GM19035 (cell line): ENCODE measurements at regions not wholly inside any gene's neighbourhood (a gene's known extent, or its start where the extent isn't known, plus 50 kb on each side); places are given as distances from the start of the nearest gene placed in this dataset.
"Not testable (repeated sequence)": the region's sequence is repeated elsewhere in the genome, so short reads cannot be mapped to it uniquely, and the experiment has no call there.

ENCODE experiments used
- ATAC-seq: cut with Tn5 transposase; IDR thresholded peaks from one replicate; pipeline ENCODE4 v1.9.1; 2021; ENCODE audit not compliant: unreplicated experiment

DNA sequence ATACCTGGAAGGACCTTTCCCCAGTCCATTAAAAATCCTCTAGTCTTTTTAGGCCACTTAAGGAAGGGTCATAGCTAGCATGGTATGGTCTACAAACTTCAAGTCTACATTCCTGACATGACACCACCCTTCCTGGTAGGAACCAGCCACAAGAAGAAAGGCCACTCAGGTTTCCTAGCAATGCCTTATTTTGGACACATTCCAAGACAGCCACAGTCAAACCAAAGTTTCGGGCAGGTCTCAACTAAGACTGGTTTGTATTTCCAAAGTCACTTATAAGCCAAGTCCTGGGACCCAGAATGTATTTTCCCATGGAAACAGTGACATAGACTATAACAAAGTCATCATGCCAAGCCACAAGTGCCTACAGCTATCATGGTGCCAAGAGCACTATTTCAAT is 50.6 kb upstream of the SLC44A3 start:
- no peak for ATAC-seq

DNA sequence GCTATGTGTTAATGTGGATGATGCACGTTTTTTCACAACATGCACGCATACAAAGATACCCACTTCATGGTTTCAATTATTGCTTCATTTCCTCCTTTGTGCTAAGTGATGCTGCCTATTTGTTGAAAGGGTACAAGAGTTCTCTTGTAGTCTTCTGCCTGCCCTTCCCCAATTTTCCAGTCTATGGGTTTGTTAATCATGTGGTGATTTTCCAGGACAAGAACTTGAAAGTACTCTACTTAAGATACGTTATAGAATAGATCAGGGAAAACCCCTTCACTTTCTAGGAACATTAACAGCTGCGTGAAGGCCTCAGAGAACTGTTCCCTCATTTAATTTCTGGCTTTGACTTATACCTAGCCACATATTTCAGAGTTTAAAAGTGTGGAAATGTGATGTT is 52.1 kb upstream of the SLC44A3 start:
- ATAC-seq: no peak

DNA sequence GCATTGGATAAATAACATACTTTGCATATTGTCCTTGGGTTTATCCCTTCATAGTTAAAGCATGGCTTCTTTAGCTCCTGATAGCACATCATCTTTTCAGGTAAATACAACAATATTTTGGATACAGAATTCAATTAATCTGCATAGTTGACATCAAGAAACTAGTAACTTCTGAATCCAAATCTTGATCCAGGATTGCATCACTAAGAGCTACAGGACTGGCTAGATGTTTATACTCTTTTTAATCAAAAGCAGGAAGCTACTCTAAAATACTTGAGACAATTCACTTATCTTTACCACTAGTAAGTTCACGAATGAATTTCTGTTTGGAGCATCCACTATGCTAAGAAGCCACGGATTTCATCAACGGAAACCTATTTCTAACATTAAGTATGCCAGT is 54.2 kb upstream of the SLC44A3 start:
- ATAC-seq: no peak

DNA sequence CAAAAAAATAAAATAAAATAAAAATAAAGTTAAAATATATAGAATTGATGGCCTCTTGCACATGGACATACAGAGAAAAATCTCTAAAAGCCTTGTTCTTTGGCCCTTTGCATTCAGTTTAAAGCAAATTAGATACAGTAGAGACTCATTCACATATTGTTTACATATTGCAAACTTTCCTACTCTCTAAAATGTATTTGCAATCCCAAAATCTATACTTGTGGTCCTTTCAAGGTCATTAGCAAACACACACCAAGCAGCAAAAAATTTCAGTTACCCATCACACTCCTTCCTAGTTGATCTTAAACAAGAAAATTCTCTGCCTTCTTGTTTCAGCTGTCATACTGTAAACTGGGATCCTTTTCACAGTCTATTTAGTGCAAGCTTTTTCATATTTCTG is 61.0 kb upstream of the SLC44A3 start:
- ATAC-seq: no peak

DNA sequence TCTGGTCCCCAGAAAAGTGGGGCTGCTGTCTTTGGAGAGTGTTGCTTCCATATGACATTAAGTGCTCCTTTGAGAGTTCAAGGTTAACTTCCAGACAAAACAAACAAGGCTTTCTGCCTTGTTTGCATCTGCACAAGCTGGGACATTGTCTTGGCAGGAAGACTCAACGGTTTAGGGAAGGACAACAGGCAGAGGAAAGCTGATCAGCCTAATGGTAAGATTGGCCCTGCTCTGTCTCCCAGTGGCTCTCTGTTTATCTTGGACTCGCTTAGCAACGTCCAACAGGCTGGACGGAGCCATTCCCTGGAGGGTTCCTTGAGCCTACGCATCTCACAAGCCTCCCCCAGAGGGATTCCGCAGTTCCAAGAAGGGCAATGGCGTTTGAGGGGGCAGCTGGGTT is 62.2 kb upstream of the SLC44A3 start:
- ATAC-seq: no peak

DNA sequence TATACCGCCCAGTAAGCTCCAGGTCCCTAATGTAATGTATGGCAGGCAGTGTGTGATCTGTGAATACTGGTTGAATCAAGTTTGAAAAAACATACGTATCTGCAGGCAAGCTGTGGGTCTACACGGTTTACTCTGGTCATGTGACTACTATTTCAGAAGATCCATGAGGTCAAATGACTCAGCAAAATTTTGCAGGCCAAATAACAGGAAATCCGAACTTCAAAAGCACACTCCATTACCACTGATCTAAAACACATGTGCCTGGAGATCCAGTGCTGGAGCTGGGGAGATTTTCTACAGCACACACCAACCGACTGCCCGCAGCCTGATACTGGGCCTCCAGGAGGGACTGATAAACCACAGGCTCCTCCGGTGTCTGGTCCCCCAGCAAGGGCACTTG is 64.5 kb upstream of the SLC44A3 start:
- no peak for ATAC-seq

DNA sequence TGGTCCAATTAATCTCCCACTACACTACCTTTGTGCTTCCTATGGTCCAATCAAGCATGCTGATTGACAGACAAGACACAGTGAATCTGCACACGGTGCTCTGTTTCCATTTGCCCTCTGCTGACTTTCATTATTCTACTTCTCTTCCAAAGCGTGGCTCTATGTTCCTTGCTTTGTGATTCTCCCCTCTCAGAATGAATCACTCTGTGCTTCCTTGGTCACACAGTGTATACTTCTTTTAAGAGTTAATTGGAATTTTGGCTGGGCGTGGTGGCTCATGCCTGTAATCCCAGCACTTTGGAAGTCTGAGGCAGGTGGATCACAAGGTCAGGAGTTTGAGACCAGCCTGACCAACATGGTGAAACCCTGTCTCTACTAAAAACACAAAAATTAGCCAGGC is 65.1 kb upstream of the SLC44A3 start:
- ATAC-seq: not testable (repeated sequence)

DNA sequence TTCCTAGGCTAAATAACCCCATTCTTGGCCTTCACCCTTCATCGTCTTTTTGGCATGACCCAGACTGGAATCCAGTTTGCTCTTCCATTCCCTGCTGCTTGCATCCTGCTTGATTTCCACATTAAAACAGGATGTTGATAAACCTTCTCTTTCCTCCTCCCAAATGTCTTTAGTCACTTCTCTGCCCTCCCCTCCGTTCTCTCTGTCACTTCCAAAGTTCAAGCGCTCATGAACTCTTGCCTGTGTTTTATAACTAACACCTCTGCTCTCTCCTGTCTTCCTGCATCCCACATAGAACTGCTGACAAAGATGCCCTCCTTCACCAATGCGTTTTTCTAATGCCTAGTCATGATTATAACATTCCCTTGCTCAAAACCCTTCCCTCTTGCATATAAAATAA is 65.6 kb upstream of the SLC44A3 start:
- ATAC-seq: no peak

DNA sequence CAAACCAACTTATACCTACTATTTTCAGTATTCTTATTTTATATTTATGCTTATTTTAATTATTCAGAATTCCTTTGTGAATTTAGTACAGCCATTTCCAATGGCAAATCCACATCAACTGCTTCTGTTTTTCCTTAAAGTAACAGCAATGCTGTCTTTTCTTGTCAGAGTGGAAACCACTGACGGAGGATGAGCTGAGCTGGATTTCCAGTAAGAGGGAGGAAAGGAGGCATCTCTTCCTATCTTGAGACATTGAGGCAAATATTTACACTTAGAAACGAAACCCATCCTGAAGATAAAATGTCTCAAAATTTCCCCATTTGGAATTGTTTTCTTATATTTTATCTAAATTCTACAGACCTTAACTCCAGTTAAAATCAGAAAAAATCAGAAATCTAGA is 66.1 kb upstream of the SLC44A3 start:
- no peak for ATAC-seq

DNA sequence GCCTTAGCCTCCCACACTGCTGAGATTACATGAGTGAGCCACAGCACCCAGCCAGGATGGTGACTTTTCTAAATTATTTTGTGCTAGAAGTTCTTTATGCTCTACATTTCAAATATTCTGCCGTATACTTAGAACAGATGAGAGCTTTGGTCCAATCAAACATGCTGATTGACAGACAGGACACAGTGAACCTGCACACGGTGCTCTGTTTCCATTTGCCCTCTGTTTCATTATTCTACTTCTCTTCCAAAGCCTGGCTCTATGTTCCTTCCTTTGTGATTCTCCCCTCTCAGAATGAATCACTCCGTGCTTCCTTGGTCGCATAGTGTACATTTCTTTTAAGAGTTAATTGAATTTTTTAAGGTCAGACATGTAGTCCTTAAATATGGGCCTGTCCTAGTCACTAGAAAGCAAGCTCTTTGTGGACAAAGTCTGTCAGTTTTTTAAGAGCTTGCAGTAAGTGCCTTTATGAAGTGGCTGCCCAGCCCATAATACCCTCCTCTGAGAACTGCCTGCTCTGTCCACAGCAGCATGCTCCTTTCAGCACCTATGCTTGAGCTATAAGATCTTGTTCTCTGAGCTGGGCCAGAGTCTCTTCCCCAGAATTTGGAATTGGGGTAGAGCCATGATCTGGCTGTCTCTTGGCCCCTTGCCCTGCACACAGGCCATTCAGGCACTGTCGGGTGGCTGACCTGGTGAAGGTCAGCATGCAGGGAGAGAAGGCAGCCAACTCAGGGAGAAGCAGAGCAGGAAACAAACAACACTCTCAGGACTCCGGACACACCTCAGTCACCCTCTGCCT is 66.8 kb upstream of the SLC44A3 start:
- no peak for ATAC-seq

DNA sequence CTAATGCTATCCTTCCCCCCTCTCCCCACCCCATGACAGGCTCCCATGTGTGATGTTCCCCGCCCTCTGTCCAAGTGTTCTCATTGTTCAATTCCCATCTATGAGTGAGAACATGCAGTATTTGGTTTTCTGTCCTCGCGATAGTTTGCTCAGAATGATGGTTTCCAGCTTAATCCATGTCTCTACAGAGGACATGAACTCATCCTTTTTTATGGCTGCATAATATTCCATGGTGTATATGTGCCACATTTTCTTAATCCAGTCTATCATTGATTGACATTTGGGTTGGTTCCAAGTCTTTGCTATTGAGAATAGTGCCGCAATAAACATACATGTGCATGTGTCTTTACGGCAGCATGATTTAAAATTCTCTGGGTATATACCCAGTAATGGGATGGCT is 68.7 kb upstream of the SLC44A3 start:
- ATAC-seq: not testable (repeated sequence)

DNA sequence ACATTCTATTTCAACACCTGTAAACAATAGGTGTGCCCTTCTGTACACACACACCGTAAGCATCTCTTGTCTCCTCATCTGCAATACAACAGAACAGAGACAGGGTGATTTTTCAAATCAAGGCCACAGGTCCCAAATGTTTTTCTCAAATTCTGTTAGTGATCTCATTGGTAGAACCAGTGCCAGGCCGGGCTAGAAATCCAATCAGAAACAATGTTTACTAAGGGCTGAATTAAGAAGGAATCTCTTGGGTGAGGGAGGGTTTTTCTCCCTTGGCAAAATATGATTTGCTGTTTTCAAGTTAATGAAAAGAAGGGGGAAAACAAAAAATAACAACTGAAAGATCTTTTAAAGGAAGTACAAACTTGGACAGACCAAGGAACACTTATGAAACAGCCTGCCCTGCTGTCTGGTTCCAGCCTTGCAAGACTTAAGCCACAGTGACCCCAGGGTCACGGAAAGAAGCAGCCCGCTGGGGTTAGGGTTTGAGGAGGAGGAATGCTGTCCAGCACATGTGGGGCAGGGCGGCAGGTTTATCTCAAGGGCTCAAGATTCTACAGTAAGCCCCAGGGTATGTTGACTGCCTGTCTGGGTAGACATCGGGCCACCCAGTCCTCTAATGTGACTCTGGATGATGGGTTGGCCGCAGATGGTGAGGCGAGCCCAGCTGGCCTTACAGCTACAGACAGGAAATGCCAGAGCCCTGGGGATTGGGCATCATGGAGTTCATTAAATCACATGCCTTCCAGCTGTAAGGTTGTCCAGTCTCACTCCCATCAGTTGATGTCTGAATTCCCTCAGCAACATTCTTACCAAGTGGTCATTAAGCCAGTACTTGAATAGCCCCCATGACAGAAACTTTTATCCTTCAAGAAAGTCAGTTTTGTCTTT is 73.3 kb upstream of the SLC44A3 start:
- ATAC-seq: no peak

DNA sequence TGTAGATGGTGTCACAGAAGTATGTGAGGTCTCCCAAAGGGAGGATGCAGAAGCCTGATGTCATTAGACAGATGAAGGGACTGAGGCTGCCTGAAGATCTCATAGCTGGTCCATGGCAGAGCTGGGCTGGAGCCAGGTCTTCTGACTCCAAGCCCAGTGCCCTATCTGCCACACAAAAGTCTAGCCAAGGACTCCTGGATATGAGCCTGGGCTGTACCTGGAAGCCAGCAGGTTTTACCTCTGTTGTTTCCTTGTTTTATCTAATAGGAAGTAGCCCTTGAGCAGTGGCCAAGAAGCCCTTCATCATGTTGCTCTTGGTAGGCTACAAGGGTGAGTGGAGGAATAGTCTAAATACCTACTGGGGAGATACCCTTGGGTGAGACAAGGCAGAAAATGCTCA is 74.4 kb upstream of the SLC44A3 start:
- ATAC-seq: no peak

DNA sequence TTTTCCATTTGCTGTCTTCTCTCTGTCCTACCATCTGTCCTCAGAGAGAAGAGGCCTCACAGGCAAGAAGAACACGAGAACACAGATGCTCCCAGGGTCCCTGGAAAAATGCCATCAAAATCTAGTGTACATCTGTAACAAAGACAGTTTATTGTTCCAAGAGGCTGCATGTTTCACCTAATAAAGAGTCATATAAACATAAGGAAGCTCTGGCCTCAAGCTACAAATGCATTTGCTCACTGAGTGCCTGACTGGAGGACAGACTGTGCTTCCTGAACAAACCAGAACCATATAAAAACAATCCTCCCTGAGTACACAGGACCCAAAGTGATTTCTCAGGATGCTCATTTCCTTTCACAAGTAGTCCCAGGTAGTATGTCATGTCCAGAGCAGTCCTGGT is 76.3 kb upstream of the SLC44A3 start:
- no peak for ATAC-seq

DNA sequence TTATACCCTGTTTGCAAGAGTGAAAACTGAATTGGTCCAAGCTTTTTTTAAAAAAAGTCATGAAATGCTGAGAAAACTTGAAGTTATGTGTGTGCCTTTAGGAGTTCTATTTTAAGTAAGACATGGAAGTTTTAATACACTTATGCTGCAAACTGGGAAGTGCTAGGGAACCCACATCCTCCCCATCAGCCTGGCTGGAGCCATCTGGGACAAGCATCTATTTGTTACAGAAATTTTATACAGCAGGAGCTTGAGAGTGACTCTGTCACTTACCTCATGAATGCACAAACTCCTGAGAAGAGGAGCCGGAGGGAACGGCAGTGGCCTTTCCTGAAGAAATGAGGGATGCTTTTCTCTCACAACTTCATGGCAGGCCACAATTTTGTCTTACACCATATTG is 78.2 kb upstream of the SLC44A3 start:
- ATAC-seq: no peak

DNA sequence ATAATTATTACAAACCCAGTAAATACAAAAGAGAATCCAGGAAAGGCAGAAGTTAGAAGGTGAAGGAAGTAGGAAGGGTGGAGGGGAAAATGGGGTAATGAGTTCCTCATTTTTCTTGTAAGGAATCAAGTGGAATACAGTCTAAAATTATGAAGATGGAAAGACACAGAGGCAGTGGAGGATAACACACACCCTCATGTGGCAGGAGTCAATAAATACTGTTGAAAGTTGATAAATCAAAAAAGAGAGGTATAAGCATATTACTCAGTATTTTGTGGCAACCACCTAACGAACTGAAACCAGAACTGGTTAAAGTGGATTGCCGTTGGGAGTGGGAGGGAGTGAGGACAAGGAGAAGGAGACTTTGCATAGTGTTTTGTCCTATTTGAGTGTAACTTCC is 78.6 kb upstream of the SLC44A3 start:
- ATAC-seq: no peak

DNA sequence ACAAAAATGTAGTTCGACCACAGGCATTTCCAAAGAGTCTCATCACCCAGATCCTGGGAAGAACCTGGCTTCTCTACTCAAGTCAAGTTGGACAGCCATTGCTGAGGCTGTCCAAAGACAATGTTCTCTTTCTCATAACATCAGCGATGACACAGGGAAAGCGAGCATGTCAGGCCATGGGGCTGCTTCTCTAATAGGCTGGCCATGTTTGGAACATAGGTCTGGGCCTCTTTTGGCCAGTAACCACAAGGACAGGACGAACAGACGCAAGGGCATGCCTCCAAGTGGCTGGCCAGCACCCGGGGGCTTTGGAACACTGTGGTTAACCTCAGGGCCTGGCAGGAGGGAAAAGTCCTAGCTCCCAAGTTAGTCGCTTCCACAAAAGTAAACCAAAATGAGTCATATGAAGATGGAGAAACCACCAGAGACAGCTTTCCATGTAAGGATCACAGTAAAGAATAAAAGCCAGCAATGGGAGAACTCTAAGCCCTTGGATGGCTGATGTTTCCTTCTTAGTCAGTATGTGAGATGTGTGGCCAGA is 80.6 kb upstream of the SLC44A3 start:
- no peak for ATAC-seq

DNA sequence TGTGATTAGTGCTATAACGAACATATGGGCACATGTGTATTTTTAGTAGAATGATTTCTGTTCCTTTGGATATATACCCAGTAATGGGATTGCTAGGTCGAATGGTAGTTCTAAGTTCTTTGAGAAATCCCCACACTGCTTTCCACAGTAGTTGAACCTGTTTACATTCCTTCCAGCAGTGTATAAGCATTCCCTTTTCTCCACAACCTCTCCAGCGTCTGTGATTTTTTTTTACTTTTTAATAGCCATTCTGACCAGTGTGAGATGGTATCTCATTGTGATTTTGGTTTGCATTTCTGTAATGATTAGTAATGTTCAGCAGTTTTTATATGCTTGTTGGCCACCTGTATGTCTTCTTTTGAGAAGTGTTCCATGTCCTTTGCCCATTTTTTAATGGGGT is 81.8 kb upstream of the SLC44A3 start:
- no peak for ATAC-seq

DNA sequence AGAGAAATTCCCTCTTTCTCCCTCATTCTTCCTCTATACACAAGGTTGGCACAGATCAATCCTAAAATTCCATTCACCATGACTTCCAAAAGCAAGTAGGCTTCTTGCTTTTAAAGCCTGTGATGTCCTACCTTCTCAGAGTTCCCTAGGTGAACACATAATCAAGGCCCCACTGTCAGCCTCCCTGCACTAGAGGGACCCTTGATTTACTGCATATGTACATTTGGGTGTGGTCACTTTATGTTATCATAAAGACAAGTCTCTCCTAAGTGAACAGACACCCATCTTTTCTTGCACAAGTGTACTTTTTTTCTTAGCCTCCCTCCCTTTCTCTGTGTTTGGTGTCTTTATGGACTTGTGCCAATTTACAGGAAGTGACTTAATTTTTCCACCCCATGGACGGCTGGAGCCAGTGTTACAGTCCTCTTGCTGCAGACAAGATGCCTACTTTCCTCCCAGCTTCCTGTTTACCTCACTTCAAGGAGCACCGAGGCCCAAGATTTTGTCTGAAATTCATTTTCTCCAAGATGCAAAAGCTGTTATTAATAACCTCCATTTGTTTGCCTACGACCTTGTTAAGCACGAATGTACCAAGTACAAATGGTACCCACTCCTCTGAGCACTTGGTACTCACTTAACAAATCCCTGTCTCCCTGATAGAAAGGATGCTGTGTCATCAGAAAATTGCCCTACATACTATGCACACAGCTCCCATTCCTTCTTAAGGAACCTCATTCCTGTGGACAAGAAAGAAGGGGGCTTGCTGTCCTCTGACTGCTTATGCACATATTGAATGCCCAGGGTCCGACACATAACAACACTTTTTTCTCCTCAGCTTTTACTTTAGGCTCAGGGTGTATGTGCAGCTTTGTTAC is 82.8 kb upstream of the SLC44A3 start:
- ATAC-seq: no peak

DNA sequence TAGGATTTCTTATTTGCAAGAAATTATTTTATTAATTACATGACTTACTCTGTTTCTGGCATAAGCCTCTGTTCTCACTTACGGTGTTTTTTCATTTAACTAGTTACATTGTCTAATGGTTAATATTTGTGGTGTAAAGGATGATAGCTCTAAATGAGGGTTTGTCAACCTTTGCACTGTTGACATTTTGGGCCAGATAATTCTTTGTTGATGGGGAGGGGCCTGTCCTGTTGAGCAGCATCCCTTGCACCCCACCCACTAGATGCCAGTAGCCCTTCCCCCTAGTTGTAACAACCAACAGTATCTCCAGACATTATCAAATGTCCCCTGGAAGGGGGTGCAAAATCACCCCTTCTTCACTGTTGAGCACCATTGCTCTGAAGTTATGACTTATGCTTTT is 83.6 kb upstream of the SLC44A3 start:
- no peak for ATAC-seq

DNA sequence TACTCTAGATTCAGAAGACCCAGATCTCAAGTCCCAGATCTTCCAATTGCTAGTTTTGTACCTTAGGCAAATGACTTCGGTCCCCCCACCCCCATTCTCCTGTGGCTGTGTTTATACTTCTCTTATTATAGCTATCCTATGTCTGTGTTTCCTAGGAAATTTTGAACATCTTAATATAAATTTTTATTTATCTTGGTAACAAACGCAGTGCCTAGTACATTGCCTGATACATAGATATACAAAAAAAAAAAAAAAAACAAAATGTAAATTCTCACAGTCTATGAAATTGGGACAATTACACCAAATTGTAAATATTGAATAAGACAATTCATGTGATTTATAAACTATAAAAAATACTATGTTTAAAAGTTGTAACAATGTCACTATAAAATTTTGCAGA is 84.1 kb upstream of the SLC44A3 start:
- no peak for ATAC-seq
